ENCODE measurements at regions not wholly inside any gene's neighbourhood (a gene's known extent, or its start where the extent isn't known, plus 50 kb on each side); places are given as distances from the start of the nearest gene placed in this dataset.

- ChIA-PET POLR2A (no interaction called here), CTCF (interaction anchor here (1.1 kb wide), 1 partner anchor 593 kb away, joined by 3 read pairs; no protein-coding TSS in a partner anchor)
- H3K36me3 Mint-ChIP-seq = no peaks in the 10 kb centered on the region; the same call in none of the 2 replicates
- TF ChIP-seq ZNF532 (CRISPR knock-in tag; IDR thresholded peaks at IDR 0.05; ENCODE audit: borderline replicate concordance) (no peak), SMAD4 (CRISPR knock-in tag; IDR thresholded peaks at IDR 0.05) (no peak), ZNF512 (CRISPR knock-in tag; IDR thresholded peaks at IDR 0.05; ENCODE audit: borderline replicate concordance) (no peak), CBFB (CRISPR knock-in tag; IDR thresholded peaks at IDR 0.05; ENCODE audit: low read depth) (no peak), ATF6 (CRISPR knock-in tag; IDR thresholded peaks at IDR 0.05) (no peak), CTCF (IDR thresholded peaks at IDR 0.05) (no peak), IRF1 (CRISPR knock-in tag; IDR thresholded peaks at IDR 0.05) (no peak), ZNF317 (CRISPR knock-in tag; IDR thresholded peaks at IDR 0.05; ENCODE audit: borderline replicate concordance, low read depth) (no peak), E2F4 (CRISPR knock-in tag; IDR thresholded peaks at IDR 0.05; ENCODE audit: borderline replicate concordance, low read depth) (no peak), ZNF263 (CRISPR knock-in tag; IDR thresholded peaks at IDR 0.05; ENCODE audit: low read depth) (no peak), ZNF281 (CRISPR knock-in tag; IDR thresholded peaks at IDR 0.05) (no peak), SOX15 (CRISPR knock-in tag; IDR thresholded peaks at IDR 0.05) (no peak), ZNF423 (CRISPR knock-in tag; IDR thresholded peaks at IDR 0.05) (no peak), KAT7 (CRISPR knock-in tag; IDR thresholded peaks at IDR 0.05; ENCODE audit: borderline replicate concordance) (no peak), ZNF671 (CRISPR knock-in tag; IDR thresholded peaks at IDR 0.05) (no peak), FOXK1 (CRISPR knock-in tag; IDR thresholded peaks at IDR 0.05) (no peak), TEAD4 (CRISPR knock-in tag; IDR thresholded peaks at IDR 0.05) (no peak), MYBL2 (CRISPR knock-in tag; IDR thresholded peaks at IDR 0.05) (no peak), MXD4 (CRISPR knock-in tag; IDR thresholded peaks at IDR 0.05; ENCODE audit: borderline replicate concordance) (no peak)
- no peak for ATAC-seq
- no peak overlapping the region for H3K27ac Mint-ChIP-seq
- no peaks in the 10 kb centered on the region for H3K27me3 Mint-ChIP-seq (ENCODE audit: low read depth)
- peaks cover 3% of the 10 kb centered on the region; the same call in 1 of the 2 replicates for H3K4me1 Mint-ChIP-seq
- no peak for DNase-seq (ENCODE audit: low spot score)
- no peak overlapping the region for H3K4me3 Mint-ChIP-seq
- peaks cover 25% of the 10 kb centered on the region for H3K9me3 Mint-ChIP-seq
Measured at GRCh38 chr6:12636336-12636735, 80.2 kb upstream of the PHACTR1 start.
